H9 (cell line): ENCODE measurements at regions not wholly inside any gene's neighbourhood (a gene's known extent, or its start where the extent isn't known, plus 50 kb on each side); places are given as distances from the start of the nearest gene placed in this dataset.

Source experiments
- DNase-seq: peaks from one replicate; pipeline ENCODE4 v3.0.0-alpha.2; 2017
- H2AFZ ChIP-seq: one replicate; pipeline ENCODE4 v1.6.1; 2013; ENCODE audit warnings: mild to moderate bottlenecking, low read length, control low read depth, moderate library complexity
- H2AK5ac ChIP-seq: 2 replicates; pipeline ENCODE4 v1.6.1; 2013; ENCODE audit warnings: low read length, control low read depth, mixed read lengths; ENCODE audit not compliant: insufficient read length
- H2BK120ac ChIP-seq: one replicate; pipeline ENCODE4 v1.6.1; 2013; ENCODE audit warnings: low read depth, mild to moderate bottlenecking, low read length, control low read depth, inconsistent platforms; ENCODE audit not compliant: poor library complexity, severe bottlenecking
- H2BK12ac ChIP-seq: 2 replicates; pipeline ENCODE4 v1.6.1; 2013; ENCODE audit warnings: low read length, control low read depth, mixed read lengths, low read depth; ENCODE audit not compliant: insufficient read length
- H2BK15ac ChIP-seq: 2 replicates; pipeline ENCODE4 v1.6.1; 2013; ENCODE audit warnings: low read depth, low read length, control low read depth
- H2BK20ac ChIP-seq: one replicate; pipeline ENCODE4 v1.6.1; 2013; ENCODE audit warnings: low read depth, mild to moderate bottlenecking, low read length, control low read depth, inconsistent platforms; ENCODE audit not compliant: poor library complexity, severe bottlenecking
- H2BK5ac ChIP-seq: 2 replicates; pipeline ENCODE4 v1.6.1; 2013; ENCODE audit warnings: low read length, control low read depth, mixed read lengths; ENCODE audit not compliant: insufficient read length
- H3K14ac ChIP-seq: 2 replicates; pipeline ENCODE4 v1.6.1; 2013; ENCODE audit warnings: low read length, control low read depth; ENCODE audit not compliant: insufficient read depth
- H3K18ac ChIP-seq: 2 replicates; pipeline ENCODE4 v1.6.1; 2013; ENCODE audit warnings: low read depth, mild to moderate bottlenecking, mixed read lengths, low read length, control low read depth; ENCODE audit not compliant: insufficient read length
- H3K23ac ChIP-seq: 2 replicates; pipeline ENCODE4 v1.6.1; 2013; ENCODE audit warnings: low read length, control low read depth, mixed read lengths, low read depth; ENCODE audit not compliant: insufficient read length
- H3K23me2 ChIP-seq: 2 replicates; pipeline ENCODE4 v1.6.1; 2013; ENCODE audit warnings: low read depth, mild to moderate bottlenecking, mixed read lengths, low read length, control low read depth; ENCODE audit not compliant: insufficient read length, poor library complexity, severe bottlenecking
- H3K27ac ChIP-seq: 2 replicates; pipeline ENCODE4 v1.5.1; 2013; ENCODE audit warnings: low read length, control low read depth, mixed read lengths, low read depth; ENCODE audit not compliant: insufficient read length
- H3K27me3 ChIP-seq: 2 replicates; pipeline ENCODE4 v1.6.1; 2013; ENCODE audit warnings: low read length, control low read depth, inconsistent platforms; ENCODE audit not compliant: insufficient read depth
- H3K4ac ChIP-seq: 2 replicates; pipeline ENCODE4 v1.6.1; 2013; ENCODE audit warnings: low read depth, mild to moderate bottlenecking, control low read depth, inconsistent platforms, low read length, moderate library complexity
- H3K4me1 ChIP-seq: 2 replicates; pipeline ENCODE4 v1.6.1; 2013; ENCODE audit warnings: low read length, control low read depth, inconsistent platforms; ENCODE audit not compliant: insufficient read depth
- H3K4me2 ChIP-seq: 2 replicates; pipeline ENCODE4 v1.6.1; 2013; ENCODE audit warnings: low read length, control low read depth, mixed read lengths; ENCODE audit not compliant: insufficient read length, insufficient read depth
- H3K56ac ChIP-seq: 2 replicates; pipeline ENCODE4 v1.6.1; 2013; ENCODE audit warnings: low read depth, mild to moderate bottlenecking, mixed read lengths, low read length, control low read depth; ENCODE audit not compliant: insufficient read length
- H3K79me1 ChIP-seq: 2 replicates; pipeline ENCODE4 v1.6.1; 2013; ENCODE audit warnings: low read depth, mild to moderate bottlenecking, moderate library complexity, low read length, control low read depth, inconsistent platforms; ENCODE audit not compliant: insufficient read depth, poor library complexity, severe bottlenecking
- H3K79me2 ChIP-seq: 2 replicates; pipeline ENCODE4 v1.6.1; 2013; ENCODE audit warnings: low read length, control low read depth, inconsistent platforms; ENCODE audit not compliant: insufficient read depth
- H3K9ac ChIP-seq: 2 replicates; pipeline ENCODE4 v1.6.1; 2013; ENCODE audit warnings: low read length, control low read depth, mixed read lengths; ENCODE audit not compliant: insufficient read length; ENCODE audit errors: extremely low read depth
- H3K9me3 ChIP-seq: one replicate; pipeline ENCODE4 v1.6.1; 2013; ENCODE audit warnings: low read depth, low read length, inconsistent platforms; ENCODE audit not compliant: control insufficient read depth
- H3T11ph ChIP-seq: one replicate; pipeline ENCODE4 v1.6.1; 2013; ENCODE audit warnings: mild to moderate bottlenecking, low read length, control low read depth, inconsistent platforms
- H4K20me1 ChIP-seq: one replicate; pipeline ENCODE4 v1.6.1; 2013; ENCODE audit not compliant: control insufficient read depth, insufficient read length, insufficient read depth
- H4K5ac ChIP-seq: 2 replicates; pipeline ENCODE4 v1.6.1; 2013; ENCODE audit warnings: low read depth, mild to moderate bottlenecking, mixed read lengths, low read length, control low read depth; ENCODE audit not compliant: insufficient read length
- H4K8ac ChIP-seq: replicated peaks from 2 replicates; pipeline ENCODE4 v1.6.1; 2013; ENCODE audit warnings: low read length, control low read depth, mixed read lengths, low read depth; ENCODE audit not compliant: insufficient read length
- H4K91ac ChIP-seq: 2 replicates; pipeline ENCODE4 v1.6.1; 2013; ENCODE audit warnings: low read depth, mild to moderate bottlenecking, moderate library complexity, mixed read lengths, low read length, control low read depth; ENCODE audit not compliant: insufficient read length
- H3K27ac Mint-ChIP-seq, 3 experiments: 2 replicates in 2 of 3; 3 replicates in 1 of 3; pipeline ENCODE4 v1.8.0; 2020 to 2021; ENCODE audit warnings: mixed read lengths in 3 of 3, mild to moderate bottlenecking in 1 of 3, moderate library complexity in 1 of 3
- H3K27me3 Mint-ChIP-seq: 2 replicates; pipeline ENCODE4 v1.8.0; 2021; ENCODE audit warnings: low read depth, mild to moderate bottlenecking, moderate library complexity, mixed read lengths
- H3K36me3 Mint-ChIP-seq, 3 experiments: 2 replicates in 2 of 3; 3 replicates in 1 of 3; pipeline ENCODE4 v1.8.0; 2020 to 2021; ENCODE audit warnings: low read depth in 3 of 3, mixed read lengths in 3 of 3; ENCODE audit not compliant: insufficient read depth in 1 of 3
- H3K4me1 Mint-ChIP-seq, 2 experiments: 2 replicates each; pipeline ENCODE4 v1.8.0; 2020; ENCODE audit warnings: mixed read lengths in 2 of 2
- H3K4me3 Mint-ChIP-seq, 2 experiments: 2 replicates in 1 of 2; 3 replicates in 1 of 2; pipeline ENCODE4 v1.8.0; 2020 to 2021; ENCODE audit warnings: mild to moderate bottlenecking in 2 of 2, mixed read lengths in 2 of 2, moderate library complexity in 1 of 2
- H3K9me3 Mint-ChIP-seq, 2 experiments: 2 replicates in 1 of 2; 3 replicates in 1 of 2; pipeline ENCODE4 v1.8.0; 2020; ENCODE audit warnings: mild to moderate bottlenecking in 2 of 2, mixed read lengths in 2 of 2, moderate library complexity in 1 of 2
- CTCF ChIP-seq: fragments of 200-600 bp; sonication (generic); conservative IDR thresholded peaks from 3 replicates; pipeline ENCODE4 v1.8.0; 2021; ENCODE audit warnings: antibody characterized with exemption, mild to moderate bottlenecking
- WGBS: extraction: QIAGEN DNeasy Blood & Tissue Kit; methylation state at CpG from one replicate; pipeline ENCODE4 v1.1.7; 2013; ENCODE audit warnings: missing lambda C conversion rate, low lambda C conversion rate, mixed read lengths; ENCODE audit not compliant: insufficient read length; ENCODE audit errors: extremely low coverage; 5-methylcytosine and 5-hydroxymethylcytosine counted together

GRCh38 chr3:159669766-159670165, 318.9 kb upstream of the IL12A start:
- no peak overlapping the region; a peak in 1 of 7 replicates for H3K27ac Mint-ChIP-seq

More at GRCh38 chr3:159669766-159670165, 318.9 kb upstream of the IL12A start:
- Histone ChIP-seq H3K18ac (no peak overlapping the region), H3K23me2 (no peaks in the 10 kb centered on the region), H3K23ac (no peak overlapping the region), H3T11ph (no peak overlapping the region), H3K79me2 (no peaks in the 10 kb centered on the region), H4K5ac (no peak overlapping the region), H2BK20ac (no peak overlapping the region), H3K27me3 (no peaks in the 10 kb centered on the region), H2BK5ac (no peak overlapping the region), H3K56ac (no peak overlapping the region), H2BK12ac (no peak overlapping the region), H3K9ac (no peak overlapping the region), H3K79me1 (no peaks in the 10 kb centered on the region), H4K91ac (no peak overlapping the region), H2BK120ac (no peak overlapping the region), H3K27ac (no peak overlapping the region), H3K4me2 (no peak overlapping the region), H2AK5ac (no peak overlapping the region), H2BK15ac (no peak overlapping the region), H3K9me3 (no peaks in the 10 kb centered on the region), H4K8ac (no peak overlapping the region), H4K20me1 (peaks cover 3% of the 10 kb centered on the region), H2AFZ (no peak overlapping the region), H3K4ac (no peak overlapping the region), H3K4me1 (no peaks in the 10 kb centered on the region), H3K14ac (no peak overlapping the region)
- no peak for TF ChIP-seq CTCF
- Mint-ChIP-seq H3K36me3 (no peaks in the 10 kb centered on the region), H3K27me3 (peaks cover 2% of the 10 kb centered on the region), H3K4me1 (peaks cover 11 to 15% of the 10 kb centered on the region in 2 experiments), H3K4me3 (no peak overlapping the region), H3K9me3 (no peaks in the 10 kb centered on the region)
- DNase-seq: no peak
- WGBS: no CpG with 5 or more reads among the region's 6 CpGs
